ENCODE measurements at regions not wholly inside any gene's neighbourhood (a gene's known extent, or its start where the extent isn't known, plus 50 kb on each side); places are given as distances from the start of the nearest gene placed in this dataset.

GRCh38 chr14:82075566-82075965, 541.9 kb upstream of the SEL1L start:
- TF ChIP-seq REST (IDR thresholded peaks at IDR 0.05): peak; percentile 75
- no peak for TF ChIP-seq CTCF (IDR thresholded peaks at IDR 0.05)
- TF ChIP-seq SMC3 (IDR thresholded peaks at IDR 0.05): no peak
- no peak for TF ChIP-seq JUN (IDR thresholded peaks at IDR 0.05)
- TF ChIP-seq ZFP36 (IDR thresholded peaks at IDR 0.05; ENCODE audit: borderline replicate concordance, partially characterized antibody): no peak
- TF ChIP-seq EHMT2 (IDR thresholded peaks at IDR 0.05; ENCODE audit: low read depth): no peak
- no peak for TF ChIP-seq RAD21 (conservative IDR thresholded peaks at IDR 0.05 in 1 of 2, IDR thresholded peaks at IDR 0.05 in 1 of 2)
- TF ChIP-seq CEBPB (IDR thresholded peaks at IDR 0.05): no peak
- TF ChIP-seq PHF8 (IDR thresholded peaks at IDR 0.05; ENCODE audit: borderline replicate concordance, low read depth): no peak
- no peak for TF ChIP-seq MAX (IDR thresholded peaks at IDR 0.05)
